NCI-H2196 (cell line): ENCODE measurements at regions not wholly inside any gene's neighbourhood (a gene's known extent, or its start where the extent isn't known, plus 50 kb on each side); places are given as distances from the start of the nearest gene placed in this dataset.
"Not testable (repeated sequence)": the region's sequence is repeated elsewhere in the genome, so short reads cannot be mapped to it uniquely, and the experiment has no call there.

Experiments
- DNase-seq: peaks from one replicate; lab custom pipeline; 2025; ENCODE audit not compliant: unreplicated experiment; lab: John Stamatoyannopoulos, UW

- DNase-seq: no peak
Observed at GRCh38 chr2:34159901-34160300, 560.8 kb upstream of the FAM98A start.

GRCh38 chr2:34153484-34153883 lies 554.4 kb upstream of the FAM98A start:
- DNase-seq: no peak

DNA sequence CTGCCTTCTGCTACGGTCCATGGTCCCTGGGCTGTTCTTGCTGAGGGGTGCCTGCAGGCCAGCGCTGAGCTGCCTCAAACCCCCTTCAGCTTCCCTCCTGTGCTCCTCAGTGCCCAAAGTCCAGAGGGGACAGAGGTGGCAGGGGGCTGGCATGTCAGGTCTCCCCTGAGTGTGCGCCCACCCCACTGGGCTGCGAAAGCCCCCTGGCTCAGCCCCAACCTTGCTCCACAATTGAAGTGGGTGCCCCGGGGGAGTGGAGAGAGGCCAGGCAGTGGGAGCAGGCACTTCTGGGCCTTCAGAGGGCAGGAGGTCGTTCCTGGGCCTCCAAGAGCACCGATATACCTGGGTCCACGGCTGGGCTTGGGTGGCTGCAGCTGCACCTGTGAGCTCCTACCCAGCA lies 548.7 kb upstream of the FAM98A start:
- DNase-seq: no peak

GRCh38 chr2:34143149-34143548 lies 544.0 kb upstream of the FAM98A start:
- no peak for DNase-seq

GRCh38 chr2:34142531-34143008 lies 543.5 kb upstream of the FAM98A start:
- DNase-seq: not testable (repeated sequence)

DNA sequence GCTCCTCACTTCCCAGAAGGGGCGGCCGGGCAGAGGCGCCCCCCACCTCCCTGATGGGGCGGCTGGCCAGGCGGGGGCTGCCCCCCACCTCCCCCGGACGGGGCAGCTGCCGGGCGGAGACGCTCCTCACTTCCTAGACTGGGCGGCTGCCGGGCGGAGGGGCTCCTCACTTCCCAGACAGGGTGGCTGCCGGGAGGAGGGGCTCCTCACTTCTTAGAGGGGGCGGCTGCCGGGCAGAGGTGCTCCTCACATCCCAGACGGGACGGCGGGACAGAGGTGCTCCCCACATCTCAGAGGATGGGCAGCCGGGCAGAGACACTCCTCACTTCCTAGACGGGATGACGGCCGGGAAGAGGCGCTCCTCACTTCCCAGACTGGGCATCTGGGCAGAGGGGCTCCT lies 534.0 kb upstream of the FAM98A start:
- not testable (repeated sequence) for DNase-seq

DNA sequence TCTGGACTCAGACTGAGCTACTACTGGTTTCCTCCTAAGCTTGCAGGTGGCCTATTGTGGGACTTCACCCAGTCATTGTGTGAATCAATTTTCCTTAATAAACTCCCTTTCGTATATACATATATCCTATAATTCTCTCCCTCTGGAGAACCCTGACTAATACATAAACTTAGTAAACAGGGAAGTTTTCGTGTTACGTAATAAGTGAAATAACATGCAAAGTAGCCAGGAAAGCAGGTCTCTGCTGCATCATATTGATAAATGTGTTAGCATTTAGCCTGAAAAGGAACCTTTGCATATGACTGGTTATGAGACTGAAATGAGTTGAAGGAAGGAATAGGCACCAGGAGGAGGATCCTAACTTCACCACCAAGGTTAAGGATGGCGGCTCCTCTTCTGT lies 527.2 kb upstream of the FAM98A start:
- no peak for DNase-seq

- no peak for DNase-seq
Observed at GRCh38 chr2:34123996-34124785, 525.1 kb upstream of the FAM98A start.

- no peak for DNase-seq
Observed at GRCh38 chr2:34121076-34121475, 522.0 kb upstream of the FAM98A start.

- DNase-seq: no peak
Observed at GRCh38 chr2:34115076-34115475, 516.0 kb upstream of the FAM98A start.

- no peak for DNase-seq
Observed at GRCh38 chr2:34112161-34112560, 513.1 kb upstream of the FAM98A start.

DNA sequence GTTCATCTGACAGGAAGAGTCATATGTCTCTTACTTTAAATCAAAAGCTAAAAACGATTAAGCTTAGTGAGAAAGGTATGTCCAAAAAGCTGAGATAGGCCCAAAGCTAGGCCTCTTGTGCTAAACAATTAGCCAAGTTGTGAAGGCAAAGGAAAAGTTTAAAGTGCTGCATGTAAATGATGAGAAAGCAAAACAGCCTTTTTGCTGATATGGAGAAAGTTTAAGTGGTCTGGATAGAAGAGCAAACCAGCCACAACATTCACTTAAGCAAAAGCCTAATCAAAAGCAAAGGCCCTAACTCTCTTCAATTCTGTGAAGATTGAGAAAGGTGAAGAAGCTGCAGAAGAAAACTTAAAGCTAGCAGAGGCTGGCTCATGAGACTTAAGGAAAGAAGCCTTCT lies 511.3 kb upstream of the FAM98A start:
- DNase-seq: no peak

- DNase-seq: no peak
Observed at GRCh38 chr2:34107811-34108210, 508.7 kb upstream of the FAM98A start.

GRCh38 chr2:34105006-34105767 lies 506.1 kb upstream of the FAM98A start:
- DNase-seq: no peak

DNA sequence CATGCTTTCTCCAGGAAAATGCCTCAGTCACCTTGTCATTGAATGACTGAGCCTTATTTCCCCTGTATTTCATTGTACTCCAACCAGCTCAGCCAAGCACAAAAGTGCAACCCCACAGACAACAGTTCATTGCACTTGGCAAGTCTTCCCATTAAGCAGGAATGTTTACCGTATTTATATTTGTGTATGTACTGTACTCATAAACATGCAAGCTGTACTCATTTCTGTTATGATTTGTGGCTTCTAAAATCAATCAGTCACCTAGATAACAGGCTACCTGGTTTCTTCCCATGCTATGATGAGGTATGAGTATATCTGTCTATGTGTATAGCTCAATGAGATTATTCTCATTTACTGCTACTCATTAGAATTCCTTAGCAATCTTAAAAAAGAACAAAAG lies 505.5 kb upstream of the FAM98A start:
- no peak for DNase-seq

- no peak for DNase-seq
Observed at GRCh38 chr2:34103437-34103836, 504.3 kb upstream of the FAM98A start.

- no peak for DNase-seq
Observed at GRCh38 chr2:34102339-34102738, 503.2 kb upstream of the FAM98A start.

- DNase-seq: no peak
Observed at GRCh38 chr2:34099377-34099776, 500.3 kb upstream of the FAM98A start.

DNA sequence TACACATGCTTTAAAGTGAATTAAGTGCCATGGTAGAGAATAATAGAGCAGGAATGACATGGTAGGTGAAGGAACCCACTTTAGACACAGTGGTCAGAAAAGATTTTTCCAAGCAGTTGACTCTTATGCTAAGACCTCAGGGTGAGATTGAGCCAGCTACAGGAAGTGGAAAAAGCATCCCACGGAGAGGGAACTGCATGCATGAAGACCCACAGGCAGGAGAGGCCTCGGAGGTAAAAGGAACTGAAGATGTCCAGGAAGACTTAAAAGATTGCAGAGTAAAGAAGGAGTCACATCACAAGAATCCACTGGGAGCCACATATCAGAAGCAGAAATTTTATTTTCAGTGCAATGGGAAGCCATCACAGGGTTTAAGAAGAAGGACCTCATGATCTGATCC lies 499.2 kb upstream of the FAM98A start:
- no peak for DNase-seq

GRCh38 chr2:34096562-34097171 lies 497.6 kb upstream of the FAM98A start:
- DNase-seq: peak; percentile 67

GRCh38 chr2:34093790-34094189 lies 494.7 kb upstream of the FAM98A start:
- no peak for DNase-seq

DNA sequence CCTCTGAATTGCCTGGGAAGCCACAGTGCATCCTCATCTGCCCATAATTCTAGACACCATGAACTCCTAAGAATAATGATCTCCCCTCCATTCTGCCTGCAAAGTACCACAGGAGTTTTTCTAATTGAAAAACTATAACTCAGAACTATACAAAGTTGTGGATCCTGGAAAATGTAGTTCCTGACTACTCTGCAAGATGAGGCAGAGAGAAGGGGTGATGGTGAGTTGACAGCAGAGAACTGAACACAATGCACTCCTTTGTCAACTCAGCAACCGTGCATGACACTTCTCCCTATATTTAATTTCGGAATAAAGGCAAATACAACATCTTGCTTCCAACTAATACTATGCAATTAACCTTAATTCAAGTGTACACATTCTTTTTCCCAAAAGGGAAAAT lies 471.1 kb upstream of the FAM98A start:
- no peak for DNase-seq
